Sigmoid colon (tissue), 4 donors: ENCODE measurements at regions not wholly inside any gene's neighbourhood (a gene's known extent, or its start where the extent isn't known, plus 50 kb on each side); places are given as distances from the start of the nearest gene placed in this dataset.

ENCODE experiments used
- POLR2AphosphoS5 ChIP-seq, 4 donors: sonication (generic); formaldehyde crosslinking; IDR thresholded peaks; one replicate each; pipeline ENCODE4 v1.6.1; 2017; ENCODE audit warnings: antibody characterized with exemption in 4 of 4
- TF ChIP-seq, protein P1 (sequence below), 4 experiments: fragments of 450-650 bp in 3 of 4; fragments of 200-600 bp in 1 of 4; IDR thresholded peaks; one replicate each; pipeline ENCODE4 v1.5.1; 2016 to 2019; ENCODE audit warnings: antibody characterized with exemption in 4 of 4, mild to moderate bottlenecking in 3 of 4, moderate library complexity in 2 of 4

DNA sequence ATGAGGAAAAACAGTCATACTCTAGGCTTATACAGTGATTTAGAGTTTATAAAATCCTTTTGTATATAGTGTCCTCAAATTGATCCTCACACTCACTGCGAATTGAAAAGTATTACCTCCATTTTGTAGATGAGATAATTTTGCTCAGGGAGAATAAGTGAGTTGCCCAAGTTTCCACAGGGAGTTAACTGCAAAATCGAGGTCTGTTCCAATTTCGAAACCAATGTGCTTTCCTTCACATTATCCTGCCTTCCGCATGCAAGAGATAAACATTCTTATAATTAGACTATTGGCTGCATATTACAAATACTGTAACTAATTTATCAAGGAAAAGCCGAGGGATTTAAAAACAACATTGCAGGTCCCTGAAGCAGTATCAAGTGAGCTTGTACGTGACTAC lies 667.0 kb downstream of the SQOR start:
- no peak for TF ChIP-seq POLR2AphosphoS5 (IDR thresholded peaks at IDR 0.05)
- TF ChIP-seq, protein P1, sequence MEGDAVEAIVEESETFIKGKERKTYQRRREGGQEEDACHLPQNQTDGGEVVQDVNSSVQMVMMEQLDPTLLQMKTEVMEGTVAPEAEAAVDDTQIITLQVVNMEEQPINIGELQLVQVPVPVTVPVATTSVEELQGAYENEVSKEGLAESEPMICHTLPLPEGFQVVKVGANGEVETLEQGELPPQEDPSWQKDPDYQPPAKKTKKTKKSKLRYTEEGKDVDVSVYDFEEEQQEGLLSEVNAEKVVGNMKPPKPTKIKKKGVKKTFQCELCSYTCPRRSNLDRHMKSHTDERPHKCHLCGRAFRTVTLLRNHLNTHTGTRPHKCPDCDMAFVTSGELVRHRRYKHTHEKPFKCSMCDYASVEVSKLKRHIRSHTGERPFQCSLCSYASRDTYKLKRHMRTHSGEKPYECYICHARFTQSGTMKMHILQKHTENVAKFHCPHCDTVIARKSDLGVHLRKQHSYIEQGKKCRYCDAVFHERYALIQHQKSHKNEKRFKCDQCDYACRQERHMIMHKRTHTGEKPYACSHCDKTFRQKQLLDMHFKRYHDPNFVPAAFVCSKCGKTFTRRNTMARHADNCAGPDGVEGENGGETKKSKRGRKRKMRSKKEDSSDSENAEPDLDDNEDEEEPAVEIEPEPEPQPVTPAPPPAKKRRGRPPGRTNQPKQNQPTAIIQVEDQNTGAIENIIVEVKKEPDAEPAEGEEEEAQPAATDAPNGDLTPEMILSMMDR (IDR thresholded peaks at IDR 0.05), result no peak
